Testis (tissue), 2 donors: ENCODE measurements at regions not wholly inside any gene's neighbourhood (a gene's known extent, or its start where the extent isn't known, plus 50 kb on each side); places are given as distances from the start of the nearest gene placed in this dataset.
A peak's percentile ranks its signal among the peaks of the same experiment; 100 is the strongest.
"Not testable (repeated sequence)": the region's sequence is repeated elsewhere in the genome, so short reads cannot be mapped to it uniquely, and the experiment has no call there.

Experiments used
- DNase-seq: peaks from one replicate; pipeline ENCODE4 v3.0.0-alpha.2; 2019
- H3K27ac ChIP-seq, 2 donors: fragments of 200-600 bp; sonication (generic); one replicate each; pipeline ENCODE4 v1.5.1; 2019
- H3K27me3 ChIP-seq: fragments of 200-600 bp; sonication (generic); one replicate; pipeline ENCODE4 v1.5.1; 2019
- H3K36me3 ChIP-seq: fragments of 200-600 bp; sonication (generic); one replicate; pipeline ENCODE4 v1.5.1; 2017; ENCODE audit warnings: low read depth; ENCODE audit errors: missing control alignments
- H3K4me1 ChIP-seq: fragments of 200-600 bp; sonication (generic); one replicate; pipeline ENCODE4 v1.5.1; 2019
- H3K4me3 ChIP-seq, 2 donors: fragments of 200-600 bp; sonication (generic); one replicate each; pipeline ENCODE4 v1.5.1; 2017 to 2019
- H3K9me3 ChIP-seq: fragments of 200-600 bp; sonication (generic); one replicate; pipeline ENCODE4 v1.5.1; 2017
- POLR2A ChIP-seq: fragments of 450-650 bp; IDR thresholded peaks from one replicate; pipeline ENCODE4 v1.6.1; 2017; ENCODE audit warnings: antibody characterized with exemption, mild to moderate bottlenecking, moderate library complexity
- WGBS, 2 donors: methylation state at CpG; one replicate each; pipeline ENCODE4 v1.1.5; 2018; 5-methylcytosine and 5-hydroxymethylcytosine counted together
- intact Hi-C: fragments of 100-400 bp; cut with DNase I; formaldehyde crosslinking; loops from one replicate; pipeline ENCODE4 v1.15.1; 2023; ENCODE audit warnings: low total_unique reads
- TF ChIP-seq, protein P1 (sequence below), 3 experiments: fragments of 450-650 bp in 2 of 3; fragments of 200-600 bp in 1 of 3; sonication (generic) in 1 of 3; IDR thresholded peaks; one replicate each; pipeline ENCODE4 v1.5.1; 2016 to 2019; ENCODE audit warnings: antibody characterized with exemption in 3 of 3, mild to moderate bottlenecking in 2 of 3, moderate library complexity in 1 of 3

DNA sequence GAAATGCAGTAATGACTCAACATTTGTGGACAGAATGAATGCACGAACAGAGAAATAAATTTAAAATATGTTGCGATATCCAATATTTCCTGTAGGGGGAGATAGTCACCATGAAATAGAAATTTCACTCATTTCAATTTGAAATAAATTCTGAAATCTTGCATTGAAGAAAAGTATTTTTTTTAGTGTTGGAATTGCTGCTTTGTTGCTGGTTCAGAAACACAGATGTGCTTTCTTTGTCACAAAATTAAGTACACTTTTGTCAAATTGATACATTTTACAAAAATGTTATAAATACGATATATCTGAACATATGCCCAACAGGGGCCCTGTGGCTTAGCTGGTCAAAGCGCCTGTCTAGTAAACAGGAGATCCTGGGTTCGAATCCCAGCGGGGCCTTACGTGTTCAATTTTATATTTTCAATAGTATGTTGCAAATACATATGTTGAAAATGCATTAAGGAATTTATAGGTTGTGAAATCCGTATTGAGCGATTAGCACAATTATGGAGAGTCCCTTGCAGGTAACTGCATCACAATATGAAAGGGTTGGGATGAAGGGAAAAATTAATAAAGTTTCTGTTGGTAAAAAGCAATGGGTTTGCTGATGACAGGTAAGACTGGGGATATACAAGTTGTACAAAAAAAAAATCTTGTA lies 85.4 kb upstream of the PRSS16 start:
- WGBS, 2 donors: 17% methylated on average over 9 of the region's 9 CpGs
- Histone ChIP-seq H3K27me3 (no peaks in the 10 kb centered on the region), H3K27ac (no peak overlapping the region), H3K36me3 (no peaks in the 10 kb centered on the region), H3K4me3 (no peak overlapping the region), H3K4me1 (no peaks in the 10 kb centered on the region), H3K9me3 (no peaks in the 10 kb centered on the region)
- peak; percentile 56 for DNase-seq
- TF ChIP-seq, protein P1, sequence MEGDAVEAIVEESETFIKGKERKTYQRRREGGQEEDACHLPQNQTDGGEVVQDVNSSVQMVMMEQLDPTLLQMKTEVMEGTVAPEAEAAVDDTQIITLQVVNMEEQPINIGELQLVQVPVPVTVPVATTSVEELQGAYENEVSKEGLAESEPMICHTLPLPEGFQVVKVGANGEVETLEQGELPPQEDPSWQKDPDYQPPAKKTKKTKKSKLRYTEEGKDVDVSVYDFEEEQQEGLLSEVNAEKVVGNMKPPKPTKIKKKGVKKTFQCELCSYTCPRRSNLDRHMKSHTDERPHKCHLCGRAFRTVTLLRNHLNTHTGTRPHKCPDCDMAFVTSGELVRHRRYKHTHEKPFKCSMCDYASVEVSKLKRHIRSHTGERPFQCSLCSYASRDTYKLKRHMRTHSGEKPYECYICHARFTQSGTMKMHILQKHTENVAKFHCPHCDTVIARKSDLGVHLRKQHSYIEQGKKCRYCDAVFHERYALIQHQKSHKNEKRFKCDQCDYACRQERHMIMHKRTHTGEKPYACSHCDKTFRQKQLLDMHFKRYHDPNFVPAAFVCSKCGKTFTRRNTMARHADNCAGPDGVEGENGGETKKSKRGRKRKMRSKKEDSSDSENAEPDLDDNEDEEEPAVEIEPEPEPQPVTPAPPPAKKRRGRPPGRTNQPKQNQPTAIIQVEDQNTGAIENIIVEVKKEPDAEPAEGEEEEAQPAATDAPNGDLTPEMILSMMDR (IDR thresholded peaks at IDR 0.05): peak; percentile 70 to 92 (median 73)
- no peak for TF ChIP-seq POLR2A
- intact Hi-C loops: no loop called here

GRCh38 chr6:27163834-27164233 lies 83.7 kb upstream of the PRSS16 start:
- no peaks in the 10 kb centered on the region for H3K27me3 ChIP-seq
- TF ChIP-seq, protein P1 (IDR thresholded peaks at IDR 0.05): no peak
- DNase-seq: no peak
- H3K27ac ChIP-seq: no peak overlapping the region
- H3K36me3 ChIP-seq: no peaks in the 10 kb centered on the region
- H3K9me3 ChIP-seq: no peaks in the 10 kb centered on the region
- intact Hi-C loops: no loop called here
- H3K4me1 ChIP-seq: no peaks in the 10 kb centered on the region
- H3K4me3 ChIP-seq: no peak overlapping the region

DNA sequence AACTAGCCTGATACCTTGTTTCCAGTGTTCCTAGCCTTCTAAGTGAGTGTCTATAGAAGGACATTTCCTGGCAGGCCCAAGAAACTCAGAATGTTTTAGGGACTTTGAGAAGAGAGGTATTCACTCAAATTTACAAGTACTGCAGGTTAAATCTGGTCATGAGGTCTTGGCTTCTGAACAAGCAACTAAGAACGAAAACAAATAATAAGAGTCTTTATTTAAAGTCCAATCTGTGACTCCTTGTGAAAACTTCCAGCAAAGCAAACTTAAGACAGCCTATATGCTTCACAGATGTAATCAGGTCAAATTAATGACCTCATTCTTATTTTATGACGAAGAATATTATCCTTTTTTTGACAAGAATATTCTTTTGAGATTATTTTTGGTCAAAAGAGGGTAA lies 79.4 kb upstream of the PRSS16 start:
- no peaks in the 10 kb centered on the region for H3K27me3 ChIP-seq
- H3K9me3 ChIP-seq: no peaks in the 10 kb centered on the region
- TF ChIP-seq, protein P1 (IDR thresholded peaks at IDR 0.05): no peak
- no peak for TF ChIP-seq POLR2A
- WGBS, 2 donors: 59 to 64% methylated on average over 2 of the region's 2 CpGs
- H3K27ac ChIP-seq: no peak overlapping the region
- no peaks in the 10 kb centered on the region for H3K4me1 ChIP-seq
- intact Hi-C loops: no loop called here
- H3K4me3 ChIP-seq: no peak overlapping the region
- no peak for DNase-seq
- no peaks in the 10 kb centered on the region for H3K36me3 ChIP-seq

DNA sequence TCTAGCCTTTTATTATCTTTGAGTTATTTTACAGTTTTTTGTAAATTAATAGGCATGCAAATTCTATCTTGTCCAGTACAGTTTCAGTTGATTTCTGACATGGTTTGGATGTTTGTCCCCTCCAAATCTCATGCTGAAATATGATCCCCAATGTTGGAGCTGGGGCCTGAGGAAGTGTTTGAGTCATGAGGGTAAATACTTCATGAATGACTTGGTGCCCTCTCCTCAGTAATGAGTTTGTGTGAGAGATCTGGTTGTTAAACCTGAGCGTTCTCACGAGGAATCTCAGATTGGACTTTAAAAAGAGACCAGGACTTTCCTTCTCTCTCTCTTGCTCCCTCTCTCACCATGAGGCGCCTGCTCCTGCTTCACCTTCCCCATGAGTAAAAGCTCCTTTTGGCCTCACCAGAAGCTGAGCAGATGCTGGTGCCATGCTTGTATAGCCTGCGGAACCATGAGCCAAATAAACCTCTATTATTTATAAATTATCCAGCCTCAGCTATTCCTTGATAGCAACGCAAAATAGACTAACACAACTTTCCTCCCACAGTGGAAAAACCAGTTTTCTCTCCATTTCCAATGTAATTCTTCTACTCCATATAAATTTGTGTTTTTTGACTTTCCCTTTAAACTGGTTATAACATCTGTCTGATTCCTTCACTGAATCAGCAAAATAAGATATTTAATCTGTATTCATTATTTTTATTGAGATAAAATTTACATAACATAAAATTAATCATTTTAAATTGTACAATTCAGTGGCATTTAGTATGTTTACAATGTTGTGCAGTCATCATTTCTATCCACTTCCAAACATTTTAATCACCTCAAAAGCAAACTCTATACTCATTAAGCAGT lies 78.7 kb upstream of the PRSS16 start:
- no peaks in the 10 kb centered on the region for H3K36me3 ChIP-seq
- intact Hi-C loops: no loop called here
- H3K27ac ChIP-seq: no peak overlapping the region
- TF ChIP-seq POLR2A: no peak
- TF ChIP-seq, protein P1 (IDR thresholded peaks at IDR 0.05): no peak
- no peak for DNase-seq
- WGBS, 2 donors: 68 to 70% methylated on average over 5 of the region's 5 CpGs
- H3K4me3 ChIP-seq: no peak overlapping the region
- H3K27me3 ChIP-seq: no peaks in the 10 kb centered on the region
- H3K4me1 ChIP-seq: no peaks in the 10 kb centered on the region
- no peaks in the 10 kb centered on the region for H3K9me3 ChIP-seq

DNA sequence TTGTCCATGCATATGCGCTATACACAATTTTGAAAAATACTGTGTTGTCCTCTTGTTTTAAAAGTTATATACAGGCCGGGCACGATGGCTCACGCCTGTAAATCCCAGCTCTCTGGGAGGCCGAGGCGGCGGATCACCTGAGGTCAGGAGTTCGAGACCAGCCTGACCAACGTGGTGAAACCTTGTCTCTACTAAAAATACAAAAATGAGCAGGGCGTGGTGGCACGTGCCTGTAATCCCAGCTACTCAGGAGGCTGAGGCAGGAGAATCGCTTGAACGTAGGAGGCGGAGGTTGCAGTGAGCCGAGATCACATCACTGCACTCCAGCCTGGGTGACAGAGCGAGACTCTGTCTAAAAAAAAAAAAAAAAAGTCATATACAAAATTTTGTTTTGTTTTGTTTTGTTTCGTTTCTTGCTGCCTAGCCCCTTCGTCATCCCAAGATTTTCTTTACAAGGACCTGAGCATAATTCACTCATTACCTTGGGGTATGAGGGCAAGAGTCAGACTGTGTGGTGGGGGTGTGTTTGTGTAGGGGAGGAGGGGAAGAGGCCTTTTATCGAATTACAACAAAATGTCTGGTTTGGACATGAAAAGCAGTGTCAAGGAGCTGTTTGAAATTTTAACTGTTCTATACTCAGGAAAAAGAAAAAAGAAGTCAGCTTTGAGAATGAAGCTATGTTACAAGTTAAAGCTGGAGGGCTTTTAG lies 74.8 kb upstream of the PRSS16 start:
- H3K27ac ChIP-seq, intact Hi-C loops, H3K36me3 ChIP-seq: not testable (repeated sequence)

DNA sequence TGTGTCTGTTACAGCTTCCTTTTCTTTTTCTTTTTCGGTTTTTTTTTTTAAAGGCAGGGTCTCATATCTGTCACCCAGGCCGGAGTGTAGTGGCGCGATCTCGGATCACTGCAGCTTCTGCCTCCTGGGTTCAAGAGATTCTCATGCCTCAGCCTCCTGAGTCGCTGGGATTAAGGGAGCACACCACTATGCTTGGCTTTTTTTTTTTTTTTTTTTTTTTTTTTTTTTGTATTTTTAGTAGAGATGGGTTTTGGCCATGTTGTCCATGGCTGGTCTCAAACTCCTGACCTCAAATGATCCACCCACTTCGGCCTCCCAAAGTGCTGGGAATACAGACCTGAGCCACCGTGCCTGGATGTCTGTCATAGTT lies 74.3 kb upstream of the PRSS16 start:
- H3K9me3 ChIP-seq, H3K36me3 ChIP-seq, H3K27ac ChIP-seq, DNase-seq, intact Hi-C loops, H3K4me3 ChIP-seq, H3K27me3 ChIP-seq, H3K4me1 ChIP-seq: not testable (repeated sequence)
- 50 to 76% methylated on average over 8 of the region's 8 CpGs for WGBS, 2 donors

More for the DNA sequence above, 74.8 kb upstream of the PRSS16 start:
- H3K4me1 ChIP-seq, H3K9me3 ChIP-seq, DNase-seq, H3K4me3 ChIP-seq, H3K27me3 ChIP-seq: not testable (repeated sequence)
- 58 to 73% methylated on average over 19 of the region's 19 CpGs for WGBS, 2 donors
